Osteoblast (primary cell): ENCODE measurements at regions not wholly inside any gene's neighbourhood (a gene's known extent, or its start where the extent isn't known, plus 50 kb on each side); places are given as distances from the start of the nearest gene placed in this dataset.

ENCODE experiments used
- DNase-seq: peaks from one replicate; pipeline ENCODE4 v3.0.0; 2011; ENCODE audit warnings: low spot score, mixed read lengths; ENCODE audit not compliant: insufficient read length; ENCODE audit errors: missing footprints
- H2AFZ ChIP-seq: 2 replicates; pipeline ENCODE4 v1.6.0; 2011; ENCODE audit warnings: mild to moderate bottlenecking, low read length
- H3K27ac ChIP-seq: 2 replicates; pipeline ENCODE4 v1.5.1; 2011; ENCODE audit warnings: mild to moderate bottlenecking, low read depth, low read length, moderate library complexity
- H3K27me3 ChIP-seq: 2 replicates; pipeline ENCODE4 v1.6.0; 2012; ENCODE audit warnings: mild to moderate bottlenecking, control low read depth, inconsistent platforms, low read length, moderate library complexity; ENCODE audit not compliant: insufficient read depth
- H3K36me3 ChIP-seq: 2 replicates; pipeline ENCODE4 v1.5.1; 2011; ENCODE audit warnings: mild to moderate bottlenecking, low read length, control low read depth, moderate library complexity; ENCODE audit not compliant: insufficient read depth
- H3K4me1 ChIP-seq: 2 replicates; pipeline ENCODE4 v1.5.1; 2011; ENCODE audit warnings: mild to moderate bottlenecking, low read length, control low read depth, moderate library complexity; ENCODE audit not compliant: insufficient read depth
- H3K4me2 ChIP-seq: 2 replicates; pipeline ENCODE4 v1.6.0; 2011; ENCODE audit warnings: mild to moderate bottlenecking, low read length; ENCODE audit not compliant: insufficient read depth
- H3K4me3 ChIP-seq: fragments of 200-600 bp; sonication (generic); 3 replicates; pipeline ENCODE4 v1.5.1; 2012; ENCODE audit warnings: mild to moderate bottlenecking, low read length, inconsistent platforms; ENCODE audit not compliant: insufficient read depth
- H3K79me2 ChIP-seq: 2 replicates; pipeline ENCODE4 v1.6.0; 2012; ENCODE audit warnings: mild to moderate bottlenecking, low read length, control low read depth, inconsistent platforms; ENCODE audit not compliant: insufficient read depth
- H3K9me3 ChIP-seq: 2 replicates; pipeline ENCODE4 v1.5.1; 2011; ENCODE audit warnings: low read depth, low read length, control low read depth
- H4K20me1 ChIP-seq: 2 replicates; pipeline ENCODE4 v1.6.0; 2012; ENCODE audit warnings: mild to moderate bottlenecking, low read length, control low read depth; ENCODE audit not compliant: insufficient read depth
- CTCF ChIP-seq: IDR thresholded peaks from 2 replicates; pipeline ENCODE4 v1.5.1; 2011; ENCODE audit warnings: mild to moderate bottlenecking, low read depth, low read length, moderate library complexity; ENCODE audit errors: extremely low read depth

DNA sequence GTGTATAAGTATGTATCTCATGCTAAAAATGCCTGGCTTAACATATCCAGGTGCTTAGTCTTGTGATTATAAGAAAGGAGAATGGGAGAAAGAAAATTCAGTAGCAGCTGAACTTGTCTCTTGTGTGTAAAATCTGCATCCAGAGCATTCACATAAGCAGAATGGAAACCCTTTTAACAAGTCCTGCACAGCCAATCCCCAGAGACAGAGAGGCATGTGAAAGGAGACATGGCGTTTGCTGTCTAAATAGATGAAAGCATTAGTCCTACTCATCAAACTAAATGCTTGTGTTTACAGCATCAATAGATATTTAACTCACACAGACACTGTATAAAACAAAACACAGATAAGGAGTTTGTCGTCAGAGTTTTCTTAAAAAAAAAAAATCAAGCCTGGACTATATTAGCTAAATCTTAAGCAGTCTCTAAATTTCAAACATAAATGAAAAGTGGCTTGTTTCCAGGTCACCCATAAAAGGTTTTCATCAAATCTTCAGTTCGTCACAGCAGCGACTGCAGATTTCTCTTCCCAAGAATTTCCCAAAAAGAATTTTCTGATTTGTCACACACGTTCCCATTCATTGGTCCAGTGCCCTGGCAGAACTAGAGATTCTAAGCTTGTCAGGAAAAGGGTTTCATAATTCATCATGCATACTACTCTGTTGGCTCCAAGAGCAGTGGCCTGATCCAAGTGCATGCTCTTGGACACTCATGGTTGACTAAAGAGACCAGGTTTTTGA is 249.2 kb downstream of the BTG1 start:
- H4K20me1 ChIP-seq: no peaks in the 10 kb centered on the region
- H3K9me3 ChIP-seq: no peaks in the 10 kb centered on the region
- no peak overlapping the region for H3K27ac ChIP-seq
- no peaks in the 10 kb centered on the region for H3K36me3 ChIP-seq
- no peak for TF ChIP-seq CTCF
- H3K27me3 ChIP-seq: no peaks in the 10 kb centered on the region
- no peak overlapping the region for H2AFZ ChIP-seq
- H3K4me2 ChIP-seq: no peak overlapping the region
- no peaks in the 10 kb centered on the region for H3K4me1 ChIP-seq
- no peak overlapping the region for H3K4me3 ChIP-seq
- DNase-seq: no peak
- no peaks in the 10 kb centered on the region for H3K79me2 ChIP-seq

DNA sequence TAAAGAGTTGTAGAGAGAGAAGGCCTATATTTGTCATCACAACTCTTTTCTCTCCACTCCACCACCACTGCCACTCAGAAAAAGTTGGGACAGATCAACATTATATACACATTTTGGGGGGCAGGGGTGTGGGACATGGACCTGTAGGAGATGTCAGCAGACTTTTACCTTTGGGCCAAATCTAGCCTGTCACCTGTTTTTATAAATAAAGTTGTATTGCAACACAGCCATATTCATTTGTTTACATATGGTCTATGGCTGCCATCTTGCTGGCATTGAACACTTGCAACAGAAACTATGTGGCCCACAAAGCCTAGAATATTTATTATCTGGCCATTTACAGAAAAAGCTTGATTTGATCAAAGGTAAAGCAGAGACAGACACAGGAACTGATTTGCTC is 250.7 kb downstream of the BTG1 start:
- Histone ChIP-seq H3K36me3 (no peaks in the 10 kb centered on the region), H3K27ac (no peak overlapping the region), H3K9me3 (no peaks in the 10 kb centered on the region), H4K20me1 (no peaks in the 10 kb centered on the region), H3K79me2 (no peaks in the 10 kb centered on the region), H2AFZ (no peak overlapping the region), H3K4me3 (no peak overlapping the region), H3K27me3 (no peaks in the 10 kb centered on the region), H3K4me2 (no peak overlapping the region), H3K4me1 (no peaks in the 10 kb centered on the region)
- TF ChIP-seq CTCF: no peak
- no peak for DNase-seq

- no peak for TF ChIP-seq CTCF
- Histone ChIP-seq H4K20me1 (no peaks in the 10 kb centered on the region), H3K9me3 (no peaks in the 10 kb centered on the region), H3K4me2 (no peak overlapping the region), H3K36me3 (no peaks in the 10 kb centered on the region), H3K27ac (no peak overlapping the region), H2AFZ (no peak overlapping the region), H3K27me3 (no peaks in the 10 kb centered on the region), H3K4me3 (no peak overlapping the region), H3K4me1 (no peaks in the 10 kb centered on the region), H3K79me2 (no peaks in the 10 kb centered on the region)
- DNase-seq: no peak
Measured at GRCh38 chr12:91893476-91893875, 252.2 kb downstream of the BTG1 start.

GRCh38 chr12:91892081-91892855 is 253.4 kb downstream of the BTG1 start:
- no peak for DNase-seq
- Histone ChIP-seq H3K79me2 (no peaks in the 10 kb centered on the region), H4K20me1 (no peaks in the 10 kb centered on the region), H3K4me3 (no peak overlapping the region), H3K27ac (no peak overlapping the region), H2AFZ (no peak overlapping the region), H3K4me2 (no peak overlapping the region), H3K4me1 (no peaks in the 10 kb centered on the region), H3K36me3 (no peaks in the 10 kb centered on the region), H3K9me3 (no peaks in the 10 kb centered on the region), H3K27me3 (no peaks in the 10 kb centered on the region)
- TF ChIP-seq CTCF: no peak
